HCT116 (cell line): ENCODE measurements at regions not wholly inside any gene's neighbourhood (a gene's known extent, or its start where the extent isn't known, plus 50 kb on each side); places are given as distances from the start of the nearest gene placed in this dataset.

Experiments
- ATAC-seq: fragments of 200-7000 bp; cut with Tn5 transposase; 2 replicates; pipeline ENCODE4 v1.9.1; 2020; ENCODE audit warnings: mild to moderate bottlenecking, moderate library complexity
- BruUV-seq: library from RNA; stranded (reverse); fragments of 400-500 nt; replicated peaks from 2 replicates; lab custom pipeline; 2021; lab: Mats Ljungman, UMichigan
- CTCF ChIA-PET: fragments of 300-600 bp; sonication (Branson Sonifier 250); formaldehyde crosslinking; loops from one replicate; lab custom pipeline; 2021; ENCODE audit warnings: antibody characterized with exemption; lab: Charles Lee
- POLR2A ChIA-PET: fragments of 300-600, 350-600 bp; sonication (Branson Sonifier 250); formaldehyde crosslinking; loops from one replicate; lab custom pipeline; 2021; ENCODE audit warnings: antibody characterized with exemption; lab: Charles Lee
- RAD21 ChIA-PET, 2 experiments: fragments of 300-600 bp; sonication (Branson Sonifier 250); formaldehyde crosslinking; loops; one replicate each; lab custom pipeline; 2023; ENCODE audit warnings: low total read pairs in 2 of 2; ENCODE audit not compliant: uncharacterized antibody in 2 of 2, unreplicated experiment in 2 of 2, low non-redundant PET in 1 of 2; lab: Charles Lee
- DNase-seq: peaks from one replicate; pipeline ENCODE4 v3.0.0-alpha.2; 2010; ENCODE audit warnings: low read depth, low spot score
- H2AFZ ChIP-seq: fragments of 200-600 bp; shearing (Covaris generic), sonication (generic); 2 replicates; pipeline ENCODE4 v1.6.1; 2017; ENCODE audit warnings: low read depth, mixed run types, mixed read lengths, antibody characterized with exemption, low read length; ENCODE audit not compliant: poor library complexity, severe bottlenecking
- H3K27ac ChIP-seq: 2 replicates; pipeline ENCODE4 v1.5.1; 2012; ENCODE audit warnings: low read depth, low read length
- H3K27me3 ChIP-seq: fragments of 200-600 bp; sonication (generic); 2 replicates; pipeline ENCODE4 v1.6.1; 2016; ENCODE audit warnings: mixed run types, low read length, mixed read lengths; ENCODE audit not compliant: insufficient read depth
- H3K36me3 ChIP-seq, 2 experiments: fragments of 200-500 bp in 1 of 2; fragments of 200-600 bp in 1 of 2; sonication (Bioruptor generic) in 1 of 2; sonication (generic) in 1 of 2; 2 replicates each; pipeline versions ENCODE4 v1.5.1 to v1.6.1; 2014 to 2016; ENCODE audit warnings: low read length in 2 of 2, inconsistent platforms in 1 of 2, mixed read lengths in 1 of 2, mixed run types in 1 of 2; ENCODE audit not compliant: insufficient read depth in 2 of 2, control insufficient read depth in 1 of 2
- H3K4me1 ChIP-seq, 2 experiments: fragments of 200-600 bp in 1 of 2; sonication (generic) in 1 of 2; 2 replicates each; pipeline versions ENCODE4 v1.5.1 to v1.6.1; 2012 to 2017; ENCODE audit warnings: low read length in 2 of 2, inconsistent platforms in 1 of 2, mild to moderate bottlenecking in 1 of 2, mixed read lengths in 1 of 2, mixed run types in 1 of 2, moderate library complexity in 1 of 2; ENCODE audit not compliant: insufficient read depth in 2 of 2, control insufficient read depth in 1 of 2
- H3K4me2 ChIP-seq: fragments of 200-600 bp; sonication (generic); 2 replicates; pipeline ENCODE4 v1.6.1; 2017; ENCODE audit warnings: mixed run types, low read length, mixed read lengths
- H3K4me3 ChIP-seq, 2 experiments: fragments of 200-600 bp in 1 of 2; sonication (generic) in 1 of 2; replicated peaks in 1 of 2; 2 replicates each; pipeline ENCODE4 v1.5.1; 2011 to 2016; ENCODE audit warnings: low read length in 2 of 2, control low read depth in 1 of 2, low read depth in 1 of 2, mild to moderate bottlenecking in 1 of 2, mixed read lengths in 1 of 2, mixed run types in 1 of 2
- H3K79me2 ChIP-seq: fragments of 200-600 bp; sonication (generic); 2 replicates; pipeline ENCODE4 v1.6.1; 2017; ENCODE audit warnings: mild to moderate bottlenecking, mixed run types, low read length, moderate library complexity, mixed read lengths; ENCODE audit not compliant: insufficient read depth
- H3K9ac ChIP-seq: fragments of 200-600 bp; sonication (generic); 2 replicates; pipeline ENCODE4 v1.6.1; 2016; ENCODE audit warnings: low read length, mixed read lengths
- H3K9me2 ChIP-seq: fragments of 200-600 bp; sonication (generic), shearing (Covaris generic); 2 replicates; pipeline ENCODE4 v1.6.1; 2017; ENCODE audit warnings: mixed run types, mild to moderate bottlenecking, moderate library complexity; ENCODE audit not compliant: insufficient read depth
- H3K9me3 ChIP-seq, 2 experiments: fragments of 200-500 bp in 1 of 2; fragments of 200-600 bp in 1 of 2; sonication (Bioruptor generic) in 1 of 2; sonication (generic) in 1 of 2; 2 replicates each; pipeline ENCODE4 v1.6.1; 2014 to 2017; ENCODE audit warnings: low read length in 2 of 2, mixed read lengths in 2 of 2, inconsistent platforms in 1 of 2, low read depth in 1 of 2, mild to moderate bottlenecking in 1 of 2, mixed run types in 1 of 2, moderate library complexity in 1 of 2; ENCODE audit not compliant: control insufficient read depth in 1 of 2, insufficient read depth in 1 of 2
- H4K20me1 ChIP-seq: fragments of 200-600 bp; sonication (generic), shearing (Covaris generic); 2 replicates; pipeline ENCODE4 v1.6.1; 2017; ENCODE audit warnings: mixed run types, mild to moderate bottlenecking, moderate library complexity; ENCODE audit not compliant: insufficient read depth
- CBX3 ChIP-seq: IDR thresholded peaks from 2 replicates; pipeline ENCODE4 v1.6.1; 2012; ENCODE audit warnings: low read depth
- CEBPB ChIP-seq: IDR thresholded peaks from 2 replicates; pipeline ENCODE4 v1.6.1; 2012; ENCODE audit warnings: low read depth
- ELF1 ChIP-seq: IDR thresholded peaks from 2 replicates; pipeline ENCODE4 v1.6.1; 2012; ENCODE audit warnings: low read depth, borderline replicate concordance
- EZH2 ChIP-seq: fragments of 200-600 bp; sonication (generic); IDR thresholded peaks from 2 replicates; pipeline ENCODE4 v1.6.1; 2017; ENCODE audit warnings: antibody characterized with exemption, mixed run types
- POLR2AphosphoS5 ChIP-seq: IDR thresholded peaks from 2 replicates; pipeline ENCODE4 v1.6.1; 2011; ENCODE audit warnings: mild to moderate bottlenecking, low read depth, low read length, moderate library complexity
- SP1 ChIP-seq: IDR thresholded peaks from 2 replicates; pipeline ENCODE4 v1.6.1; 2012; ENCODE audit warnings: low read depth
- SRF ChIP-seq: IDR thresholded peaks from 2 replicates; pipeline ENCODE4 v1.6.1; 2012; ENCODE audit warnings: low read depth
- TCF7L2 ChIP-seq: IDR thresholded peaks from 2 replicates; pipeline ENCODE4 v1.7.0; 2011; ENCODE audit warnings: borderline replicate concordance, inconsistent platforms; ENCODE audit not compliant: insufficient read depth, insufficient read length; ENCODE audit errors: extremely low read depth
- YY1 ChIP-seq: IDR thresholded peaks from 2 replicates; pipeline ENCODE4 v1.6.1; 2011; ENCODE audit warnings: low read length, low read depth, moderate library complexity, mild to moderate bottlenecking; ENCODE audit not compliant: insufficient replicate concordance; ENCODE audit errors: extremely low read depth
- ZBTB33 ChIP-seq: IDR thresholded peaks from 2 replicates; pipeline ENCODE4 v1.6.1; 2011; ENCODE audit warnings: mild to moderate bottlenecking, low read length, moderate library complexity; ENCODE audit not compliant: insufficient replicate concordance; ENCODE audit errors: extremely low read depth
- ZNF274 ChIP-seq: fragments of 200-500 bp; sonication (Bioruptor generic); IDR thresholded peaks from 2 replicates; pipeline ENCODE4 v1.6.1; 2014; ENCODE audit warnings: mild to moderate bottlenecking, low read depth, low read length, inconsistent platforms
- intact Hi-C: fragments of 100-400 bp; cut with micrococcal nuclease; formaldehyde crosslinking; loops from 2 replicates; pipeline ENCODE4 v1.10.0; 2022

DNA sequence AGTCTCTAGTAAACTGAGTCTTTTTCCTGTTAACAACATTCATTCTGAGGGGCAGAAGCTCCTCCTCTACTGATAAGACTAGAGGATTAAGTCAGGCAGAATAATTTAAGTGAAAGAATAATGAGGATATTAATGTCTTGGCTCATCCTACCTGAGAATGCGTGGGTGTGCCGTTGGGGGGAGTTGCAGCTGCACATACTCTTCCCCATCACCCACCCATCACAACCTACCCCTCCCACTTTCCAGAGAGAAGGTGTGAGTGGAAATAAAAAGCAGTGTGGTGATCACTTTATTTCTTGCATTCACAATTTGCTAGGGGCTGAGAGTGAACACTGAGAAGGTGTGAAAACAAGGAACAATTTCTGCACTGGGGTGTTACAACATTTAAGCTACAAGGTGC, 146.8 kb upstream of the MAGI3 start:
- Histone ChIP-seq H3K4me3 (no peak overlapping the region), H3K9me3 (no peaks in the 10 kb centered on the region), H3K4me2 (no peak overlapping the region), H4K20me1 (no peaks in the 10 kb centered on the region), H3K79me2 (no peaks in the 10 kb centered on the region), H3K36me3 (no peaks in the 10 kb centered on the region), H2AFZ (no peak overlapping the region), H3K9me2 (no peaks in the 10 kb centered on the region), H3K4me1 (no peaks in the 10 kb centered on the region; a peak in 1 of 4 replicates), H3K27ac (no peak overlapping the region), H3K27me3 (no peaks in the 10 kb centered on the region), H3K9ac (no peak overlapping the region)
- intact Hi-C loops: no loop called here
- ChIA-PET POLR2A (no interaction called here), RAD21 (no interaction called here), CTCF (no interaction called here)
- no peak for ATAC-seq
- TF ChIP-seq YY1: no peak
- TF ChIP-seq SP1: no peak
- TF ChIP-seq TCF7L2: no peak
- TF ChIP-seq ELF1: no peak
- TF ChIP-seq EZH2: no peak
- TF ChIP-seq POLR2AphosphoS5: no peak
- TF ChIP-seq CBX3: no peak
- no peak for TF ChIP-seq SRF
- TF ChIP-seq ZNF274: no peak
- no peak for TF ChIP-seq CEBPB
- TF ChIP-seq ZBTB33: no peak
- no peak for DNase-seq
- BruUV-seq: no TSS peak
